Activated CD8-positive, alpha-beta memory T cell treated with anti-CD3 and anti-CD28 coated beads, Interleukin-2, amount 50 U/mL, for 48 hours (primary cell): ENCODE measurements at regions not wholly inside any gene's neighbourhood (a gene's known extent, or its start where the extent isn't known, plus 50 kb on each side); places are given as distances from the start of the nearest gene placed in this dataset.
"Not testable (repeated sequence)": the region's sequence is repeated elsewhere in the genome, so short reads cannot be mapped to it uniquely, and the experiment has no call there.

Experiments used
- DNase-seq: peaks from one replicate; pipeline ENCODE4 v3.0.0-alpha.2; 2020

GRCh38 chr21:35737449-35737848 lies 322.9 kb downstream of the SETD4 start:
- no peak for DNase-seq

- DNase-seq = no peak
Observed at GRCh38 chr21:35732788-35733187, 327.5 kb downstream of the SETD4 start.

- no peak for DNase-seq
Observed at GRCh38 chr21:35730325-35730724, 330.0 kb downstream of the SETD4 start.

GRCh38 chr21:35727830-35728229 lies 332.5 kb downstream of the SETD4 start:
- DNase-seq = no peak

- DNase-seq = no peak
Observed at GRCh38 chr21:35724156-35724555, 336.2 kb downstream of the SETD4 start.

GRCh38 chr21:35721701-35722100 lies 338.6 kb downstream of the SETD4 start:
- DNase-seq = no peak

GRCh38 chr21:35720208-35720731 lies 340.1 kb downstream of the SETD4 start:
- DNase-seq = no peak

- no peak for DNase-seq
Observed at GRCh38 chr21:35719080-35719479, 341.2 kb downstream of the SETD4 start.

GRCh38 chr21:35716876-35717565 lies 343.3 kb downstream of the SETD4 start:
- DNase-seq = no peak

- DNase-seq = no peak
Observed at GRCh38 chr21:35713914-35714313, 346.4 kb downstream of the SETD4 start.

- no peak for DNase-seq
Observed at GRCh38 chr21:35711661-35712060, 348.7 kb downstream of the SETD4 start.

- DNase-seq = no peak
Observed at GRCh38 chr21:35711213-35711612, 349.1 kb downstream of the SETD4 start.

GRCh38 chr21:35709990-35710389 lies 350.3 kb downstream of the SETD4 start:
- not testable (repeated sequence) for DNase-seq

- no peak for DNase-seq
Observed at GRCh38 chr21:35705888-35706287, 354.4 kb downstream of the SETD4 start.

GRCh38 chr21:35705237-35705887 lies 355.0 kb downstream of the SETD4 start:
- no peak for DNase-seq

- no peak for DNase-seq
Observed at GRCh38 chr21:35703704-35704103, 356.6 kb downstream of the SETD4 start.

- no peak for DNase-seq
Observed at GRCh38 chr21:35699361-35699760, 361.0 kb downstream of the SETD4 start.

- no peak for DNase-seq
Observed at GRCh38 chr21:35697321-35697808, 363.0 kb downstream of the SETD4 start.

- DNase-seq = no peak
Observed at GRCh38 chr21:35696644-35697043, 363.7 kb downstream of the SETD4 start.

- DNase-seq = no peak
Observed at GRCh38 chr21:35692311-35692710, 368.0 kb downstream of the SETD4 start.

- DNase-seq = no peak
Observed at GRCh38 chr21:35690436-35690835, 369.9 kb downstream of the SETD4 start.

- no peak for DNase-seq
Observed at GRCh38 chr21:35686156-35686555, 374.2 kb downstream of the SETD4 start.

GRCh38 chr21:35683664-35684304 lies 376.5 kb downstream of the SETD4 start:
- DNase-seq = no peak
